GM23338 (cell line): ENCODE measurements at regions not wholly inside any gene's neighbourhood (a gene's known extent, or its start where the extent isn't known, plus 50 kb on each side); places are given as distances from the start of the nearest gene placed in this dataset.

ENCODE experiments used
- ATAC-seq: fragments of 200-7000 bp; cut with Tn5 transposase; 3 replicates; pipeline ENCODE4 v1.9.1; 2020
- DNase-seq: peaks from one replicate; pipeline ENCODE4 v3.0.0-alpha.2; 2015; ENCODE audit warnings: low spot score
- H2AFZ ChIP-seq: fragments of 200-600 bp; sonication (generic); 2 replicates; pipeline ENCODE4 v1.8.0; 2016; ENCODE audit warnings: antibody characterized with exemption, mild to moderate bottlenecking, moderate library complexity
- H3F3A ChIP-seq: fragments of 200-600 bp; sonication (generic); replicated peaks from 2 replicates; pipeline ENCODE4 v1.8.0; 2017; ENCODE audit warnings: antibody characterized with exemption, mixed run types, low read depth
- H3K27ac ChIP-seq: fragments of 200-600 bp; sonication (generic); 2 replicates; pipeline ENCODE4 v1.6.1; 2016; ENCODE audit warnings: low read depth
- H3K27me3 ChIP-seq: fragments of 200-600 bp; sonication (generic); 2 replicates; pipeline ENCODE4 v1.8.0; 2016; ENCODE audit warnings: mild to moderate bottlenecking, mixed run types, moderate library complexity; ENCODE audit not compliant: insufficient read depth
- H3K36me3 ChIP-seq: fragments of 200-600 bp; sonication (generic); 2 replicates; pipeline ENCODE4 v1.8.0; 2016; ENCODE audit warnings: mild to moderate bottlenecking; ENCODE audit not compliant: insufficient read depth
- H3K4me1 ChIP-seq: fragments of 200-600 bp; sonication (generic); 2 replicates; pipeline ENCODE4 v1.8.0; 2016; ENCODE audit warnings: mild to moderate bottlenecking, moderate library complexity; ENCODE audit not compliant: insufficient read depth
- H3K4me2 ChIP-seq: fragments of 200-600 bp; sonication (generic); 2 replicates; pipeline ENCODE4 v1.7.1; 2017; ENCODE audit warnings: mixed run types
- H3K4me3 ChIP-seq: fragments of 200-600 bp; sonication (generic); 2 replicates; pipeline ENCODE4 v1.6.1; 2016; ENCODE audit warnings: mixed run types
- H3K79me2 ChIP-seq: fragments of 200-600 bp; sonication (generic); replicated peaks from 2 replicates; pipeline ENCODE4 v1.8.0; 2017; ENCODE audit warnings: mild to moderate bottlenecking; ENCODE audit not compliant: insufficient read depth
- H3K9me2 ChIP-seq: fragments of 200-600 bp; sonication (generic); 2 replicates; pipeline ENCODE4 v1.8.0; 2017; ENCODE audit not compliant: insufficient read depth
- H4K20me1 ChIP-seq: fragments of 200-600 bp; sonication (generic); replicated peaks from 2 replicates; pipeline ENCODE4 v1.8.0; 2017; ENCODE audit warnings: mild to moderate bottlenecking; ENCODE audit not compliant: insufficient read depth
- H3K27ac Mint-ChIP-seq: 2 replicates; pipeline ENCODE4 v1.8.0; 2020; ENCODE audit warnings: inconsistent platforms, mild to moderate bottlenecking, moderate library complexity, mixed read lengths
- H3K27me3 Mint-ChIP-seq: 3 replicates; pipeline ENCODE4 v1.8.0; 2022; ENCODE audit warnings: low read depth, mild to moderate bottlenecking, moderate library complexity, mixed read lengths, inconsistent platforms; ENCODE audit not compliant: insufficient read depth, poor library complexity
- H3K36me3 Mint-ChIP-seq: 3 replicates; pipeline ENCODE4 v1.8.0; 2021; ENCODE audit warnings: low read depth, mild to moderate bottlenecking, inconsistent platforms, moderate library complexity, mixed read lengths
- H3K4me1 Mint-ChIP-seq: 3 replicates; pipeline ENCODE4 v1.8.0; 2020; ENCODE audit warnings: mild to moderate bottlenecking, inconsistent platforms, mixed read lengths
- H3K4me3 Mint-ChIP-seq: 3 replicates; pipeline ENCODE4 v1.8.0; 2021; ENCODE audit warnings: moderate library complexity, mild to moderate bottlenecking, inconsistent platforms, mixed read lengths
- H3K9me3 Mint-ChIP-seq: 3 replicates; pipeline ENCODE4 v1.8.0; 2020; ENCODE audit warnings: moderate library complexity, mild to moderate bottlenecking, inconsistent platforms, mixed read lengths
- CREB1 ChIP-seq: fragments of 250-450 bp; sonication (Bioruptor Pico); IDR thresholded peaks from 2 replicates; pipeline ENCODE4 v1.5.0; 2020; ENCODE audit warnings: low read depth, mild to moderate bottlenecking, moderate library complexity
- ETS1 ChIP-seq: IDR thresholded peaks from 2 replicates; pipeline ENCODE4 v1.6.1; 2016; ENCODE audit warnings: antibody characterized with exemption
- JUNB ChIP-seq: IDR thresholded peaks from one replicate; pipeline ENCODE4 v1.6.1; 2016; ENCODE audit warnings: antibody characterized with exemption; ENCODE audit not compliant: unreplicated experiment
- NANOG ChIP-seq: IDR thresholded peaks from 2 replicates; pipeline ENCODE4 v1.6.1; 2016; ENCODE audit warnings: antibody characterized with exemption, borderline replicate concordance
- REST ChIP-seq: IDR thresholded peaks from one replicate; pipeline ENCODE4 v1.6.1; 2018; ENCODE audit warnings: antibody characterized with exemption; ENCODE audit not compliant: unreplicated experiment
- TF ChIP-seq, protein P1 (sequence below), 2 experiments: fragments of 200-600 bp in 1 of 2; sonication (generic) in 1 of 2; conservative IDR thresholded peaks; 2 replicates each; pipeline versions ENCODE4 v1.5.1 to v1.6.1; 2016 to 2017; ENCODE audit warnings: antibody characterized with exemption in 2 of 2, low read depth in 2 of 2, mild to moderate bottlenecking in 2 of 2, moderate library complexity in 1 of 2

GRCh38 chr5:36438765-36439561 is 137.3 kb upstream of the RANBP3L start:
- H3K36me3 Mint-ChIP-seq, result no peaks in the 10 kb centered on the region
- H3K27ac ChIP-seq, result no peak overlapping the region
- peaks cover 2% of the 10 kb centered on the region for H3K27me3 Mint-ChIP-seq
- no peak overlapping the region for H3K4me3 Mint-ChIP-seq
- ATAC-seq, result no peak
- no peaks in the 10 kb centered on the region for H3K36me3 ChIP-seq
- no peak overlapping the region for H3K4me3 ChIP-seq
- H3K79me2 ChIP-seq, result no peaks in the 10 kb centered on the region
- no peaks in the 10 kb centered on the region for H4K20me1 ChIP-seq
- H3K9me3 Mint-ChIP-seq, result no peaks in the 10 kb centered on the region
- H3F3A ChIP-seq, result no peaks in the 10 kb centered on the region
- no peaks in the 10 kb centered on the region for H3K4me1 ChIP-seq
- peak overlapping the region; percentile 84; the same call in 1 of the 2 replicates for H2AFZ ChIP-seq
- H3K27me3 ChIP-seq, result no peaks in the 10 kb centered on the region
- no peak overlapping the region for H3K4me2 ChIP-seq
- peaks cover 29% of the 10 kb centered on the region for H3K4me1 Mint-ChIP-seq
- no peak for DNase-seq
- H3K27ac Mint-ChIP-seq, result no peak overlapping the region
- TF ChIP-seq, protein P1, sequence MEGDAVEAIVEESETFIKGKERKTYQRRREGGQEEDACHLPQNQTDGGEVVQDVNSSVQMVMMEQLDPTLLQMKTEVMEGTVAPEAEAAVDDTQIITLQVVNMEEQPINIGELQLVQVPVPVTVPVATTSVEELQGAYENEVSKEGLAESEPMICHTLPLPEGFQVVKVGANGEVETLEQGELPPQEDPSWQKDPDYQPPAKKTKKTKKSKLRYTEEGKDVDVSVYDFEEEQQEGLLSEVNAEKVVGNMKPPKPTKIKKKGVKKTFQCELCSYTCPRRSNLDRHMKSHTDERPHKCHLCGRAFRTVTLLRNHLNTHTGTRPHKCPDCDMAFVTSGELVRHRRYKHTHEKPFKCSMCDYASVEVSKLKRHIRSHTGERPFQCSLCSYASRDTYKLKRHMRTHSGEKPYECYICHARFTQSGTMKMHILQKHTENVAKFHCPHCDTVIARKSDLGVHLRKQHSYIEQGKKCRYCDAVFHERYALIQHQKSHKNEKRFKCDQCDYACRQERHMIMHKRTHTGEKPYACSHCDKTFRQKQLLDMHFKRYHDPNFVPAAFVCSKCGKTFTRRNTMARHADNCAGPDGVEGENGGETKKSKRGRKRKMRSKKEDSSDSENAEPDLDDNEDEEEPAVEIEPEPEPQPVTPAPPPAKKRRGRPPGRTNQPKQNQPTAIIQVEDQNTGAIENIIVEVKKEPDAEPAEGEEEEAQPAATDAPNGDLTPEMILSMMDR (conservative IDR thresholded peaks at IDR 0.05; ENCODE audit: low read depth in 2 of 2), result no peak
- TF ChIP-seq CREB1 (CRISPR knock-in tag) (no peak), ETS1 (no peak), REST (no peak), JUNB (no peak)
- peaks cover 18% of the 10 kb centered on the region; the same call in 1 of the 2 replicates for H3K9me2 ChIP-seq

- H3K36me3 Mint-ChIP-seq, result no peaks in the 10 kb centered on the region
- peaks cover 2% of the 10 kb centered on the region for H3K27me3 Mint-ChIP-seq
- no peaks in the 10 kb centered on the region for H4K20me1 ChIP-seq
- H3K27ac Mint-ChIP-seq, result no peak overlapping the region
- H3K4me2 ChIP-seq, result no peak overlapping the region
- no peak for DNase-seq
- ATAC-seq, result no peak
- H3K4me3 Mint-ChIP-seq, result no peak overlapping the region
- no peak overlapping the region for H3K27ac ChIP-seq
- H3F3A ChIP-seq, result no peaks in the 10 kb centered on the region
- H3K4me3 ChIP-seq, result no peak overlapping the region
- peaks cover 18% of the 10 kb centered on the region; the same call in 1 of the 2 replicates for H3K9me2 ChIP-seq
- no peaks in the 10 kb centered on the region for H3K9me3 Mint-ChIP-seq
- H3K79me2 ChIP-seq, result no peaks in the 10 kb centered on the region
- no peaks in the 10 kb centered on the region for H3K36me3 ChIP-seq
- peak overlapping the region; percentile 84; the same call in 1 of the 2 replicates for H2AFZ ChIP-seq
- peaks cover 29% of the 10 kb centered on the region for H3K4me1 Mint-ChIP-seq
- no peaks in the 10 kb centered on the region for H3K4me1 ChIP-seq
- H3K27me3 ChIP-seq, result no peaks in the 10 kb centered on the region
- no peak for TF ChIP-seq REST
- TF ChIP-seq, protein P1 (conservative IDR thresholded peaks at IDR 0.05; ENCODE audit: low read depth in 2 of 2), result no peak
- no peak for TF ChIP-seq ETS1
- no peak for TF ChIP-seq NANOG
Measured at GRCh38 chr5:36440300-36440699, 138.6 kb upstream of the RANBP3L start.
